ENCODE measurements at regions not wholly inside any gene's neighbourhood (a gene's known extent, or its start where the extent isn't known, plus 50 kb on each side); places are given as distances from the start of the nearest gene placed in this dataset.

GRCh38 chr12:90839346-90839745 lies 115.6 kb downstream of the CCER1 start:
- TF ChIP-seq POLR2A (IDR thresholded peaks at IDR 0.05) (no peak), CTCF (IDR thresholded peaks at IDR 0.05) (no peak)
